AG09319 (cell line): ENCODE measurements at regions not wholly inside any gene's neighbourhood (a gene's known extent, or its start where the extent isn't known, plus 50 kb on each side); places are given as distances from the start of the nearest gene placed in this dataset.
A peak's percentile ranks its signal among the peaks of the same experiment; 100 is the strongest.

Experiments used
- DNase-seq: peaks from one replicate; pipeline ENCODE4 v3.0.0-alpha.2; 2010; ENCODE audit warnings: low read depth; ENCODE audit errors: extremely low read depth
- CTCF ChIP-seq: IDR thresholded peaks from 2 replicates; pipeline ENCODE4 v1.5.1; 2011; ENCODE audit warnings: low read depth, mild to moderate bottlenecking, inconsistent platforms, low read length, moderate library complexity

- no peak for TF ChIP-seq CTCF
- DNase-seq = no peak
These were observed 285.1 kb upstream of the ADAMTS16 start for GRCh38 chr5:4855036-4855435.

GRCh38 chr5:4855880-4856279, 284.2 kb upstream of the ADAMTS16 start:
- DNase-seq = no peak
- TF ChIP-seq CTCF = no peak

GRCh38 chr5:4857761-4858160, 282.4 kb upstream of the ADAMTS16 start:
- DNase-seq = no peak
- TF ChIP-seq CTCF = no peak

- DNase-seq = no peak
- no peak for TF ChIP-seq CTCF
These were observed 280.5 kb upstream of the ADAMTS16 start for GRCh38 chr5:4859500-4860235.

- no peak for DNase-seq
- no peak for TF ChIP-seq CTCF
These were observed 279.5 kb upstream of the ADAMTS16 start for GRCh38 chr5:4860631-4861030.

- TF ChIP-seq CTCF = peak; percentile 36
- DNase-seq = no peak
These were observed 277.6 kb upstream of the ADAMTS16 start for GRCh38 chr5:4862500-4862899.

GRCh38 chr5:4866131-4866659, 273.9 kb upstream of the ADAMTS16 start:
- TF ChIP-seq CTCF = no peak
- DNase-seq = no peak
